ENCODE measurements at regions not wholly inside any gene's neighbourhood (a gene's known extent, or its start where the extent isn't known, plus 50 kb on each side); places are given as distances from the start of the nearest gene placed in this dataset.
"Not testable (repeated sequence)": the region's sequence is repeated elsewhere in the genome, so short reads cannot be mapped to it uniquely, and the experiment has no call there.

DNA sequence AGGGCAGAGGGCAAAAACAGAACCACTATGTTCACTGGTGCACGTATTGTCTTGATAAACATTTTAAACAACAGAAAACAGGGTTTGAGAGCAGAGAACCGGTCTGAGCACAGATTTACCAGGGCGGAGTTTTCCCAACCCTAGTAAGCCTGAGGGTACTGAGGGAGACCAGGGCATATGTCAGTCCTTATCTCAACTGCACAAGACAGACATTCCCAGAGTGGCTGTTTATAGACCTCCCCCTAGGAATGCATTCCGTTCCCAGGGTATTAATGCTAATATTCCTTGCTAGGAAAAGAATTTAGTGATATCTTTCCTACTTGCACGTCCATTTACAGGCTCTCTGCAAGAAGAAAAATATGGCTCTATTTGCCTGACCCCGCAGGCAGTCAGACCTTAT is 99.7 kb upstream of the ANKRD50 start:
- H3K18ac ChIP-seq (ENCODE audit: extremely low read depth, low read length); H4K5ac ChIP-seq (ENCODE audit: insufficient read length, low read depth, low read length); H3K14ac ChIP-seq (ENCODE audit: insufficient read length); H3K23ac ChIP-seq (ENCODE audit: insufficient read length); DNase-seq (ENCODE audit: low read depth in 1 of 2, low spot score in 2 of 2); H2AK5ac ChIP-seq (ENCODE audit: low read depth, low read length); H3K27ac ChIP-seq (ENCODE audit: low read depth, low read length); H3K79me1 ChIP-seq (ENCODE audit: low read depth, low read length); H3K4me3 ChIP-seq (ENCODE audit: extremely low read depth in 1 of 4, insufficient read depth in 2 of 4, low read depth in 3 of 4, low read length in 4 of 4); FAIRE-seq; H2AFZ ChIP-seq (ENCODE audit: low read length); H3K4me2 ChIP-seq (ENCODE audit: insufficient read depth in 1 of 2, low read depth in 2 of 2, low read length in 2 of 2); H3K23me2 ChIP-seq (ENCODE audit: low read depth, low read length); H3K4me1 ChIP-seq (replicated peaks in 1 of 4; ENCODE audit: control insufficient read depth in 3 of 4, insufficient read depth in 4 of 4, low read length in 3 of 4); POLR2A ChIA-PET (ENCODE audit: partially characterized antibody); H2BK5ac ChIP-seq (ENCODE audit: low read depth, low read length); CTCF ChIA-PET (ENCODE audit: partially characterized antibody); H3K4ac ChIP-seq (replicated peaks; ENCODE audit: insufficient read length, low read depth, low read length); H2BK20ac ChIP-seq (ENCODE audit: low read length); H3K36me3 ChIP-seq (ENCODE audit: control insufficient read depth in 2 of 4, insufficient read depth in 4 of 4, low read length in 3 of 4); H4K20me1 ChIP-seq (replicated peaks in 1 of 2; ENCODE audit: control insufficient read depth in 1 of 2, insufficient read depth in 2 of 2, low read length in 2 of 2); H3K27me3 ChIP-seq (replicated peaks in 1 of 4; ENCODE audit: control insufficient read depth in 3 of 4, extremely low read depth in 1 of 4, insufficient read depth in 3 of 4, low read length in 3 of 4); H3K56ac ChIP-seq (replicated peaks; ENCODE audit: insufficient read length, low read depth, low read length); H4K8ac ChIP-seq (ENCODE audit: extremely low read depth, insufficient read depth, low read length); H2BK120ac ChIP-seq (replicated peaks; ENCODE audit: low read depth, low read length); H3K9ac ChIP-seq (replicated peaks in 1 of 4; ENCODE audit: extremely low read depth in 1 of 4, low read depth in 3 of 4, low read length in 3 of 4); H3K79me2 ChIP-seq (ENCODE audit: control insufficient read depth in 1 of 2, insufficient read depth in 2 of 2, low read length in 2 of 2); H4K91ac ChIP-seq (replicated peaks; ENCODE audit: insufficient read length, low read length); H2BK15ac ChIP-seq (ENCODE audit: low read length): not testable (repeated sequence)
- H3K9me3 ChIP-seq (ENCODE audit: insufficient read depth in 2 of 2, low read depth in 1 of 2, low read length in 1 of 2): peaks cover 7 to 16% of the 10 kb centered on the region in 2 experiments; a peak in 2 of 4 replicates
- TF ChIP-seq EP300 (IDR thresholded peaks at IDR 0.05; ENCODE audit: borderline replicate concordance in 1 of 2, low read depth in 2 of 2, low read length in 2 of 2): peak in 1 of 2 experiments; percentile 86; a peak in 1 of 3 replicates
- H2BK12ac ChIP-seq (ENCODE audit: low read depth, low read length): 0 out of 2 replicates have a peak overlapping the region, but pooled peaks have one; percentile 39
- 93% methylated on average over 6 of the region's 6 CpGs; no CpG with 5 or more reads in 1 of the 2 experiments for WGBS, 2 experiments (ENCODE audit: extremely low coverage in 1 of 2, insufficient coverage in 1 of 2, insufficient read length in 1 of 2, insufficient replicate concordance in 2 of 2, low coverage in 1 of 2, low lambda C conversion rate in 2 of 2, missing lambda C conversion rate in 1 of 2)

All from H1 (cell line).